Nephron progenitor cell (in vitro differentiated cells): ENCODE measurements at regions not wholly inside any gene's neighbourhood (a gene's known extent, or its start where the extent isn't known, plus 50 kb on each side); places are given as distances from the start of the nearest gene placed in this dataset.

Experiments used
- DNase-seq: peaks from one replicate; pipeline ENCODE4 v3.0.0; 2021
- H3K27ac Mint-ChIP-seq: 2 replicates; pipeline ENCODE4 v1.8.0; 2021; ENCODE audit warnings: mild to moderate bottlenecking, moderate library complexity, mixed read lengths
- H3K27me3 Mint-ChIP-seq: 2 replicates; pipeline ENCODE4 v1.8.0; 2021; ENCODE audit warnings: mild to moderate bottlenecking, low read depth, mixed read lengths; ENCODE audit not compliant: poor library complexity
- H3K36me3 Mint-ChIP-seq: 2 replicates; pipeline ENCODE4 v1.8.0; 2021; ENCODE audit warnings: low read depth, mixed read lengths
- H3K4me1 Mint-ChIP-seq: 2 replicates; pipeline ENCODE4 v1.8.0; 2021; ENCODE audit warnings: mixed read lengths
- H3K4me3 Mint-ChIP-seq: 2 replicates; pipeline ENCODE4 v1.8.0; 2021; ENCODE audit warnings: mild to moderate bottlenecking, moderate library complexity, mixed read lengths
- H3K9me3 Mint-ChIP-seq: 2 replicates; pipeline ENCODE4 v1.8.0; 2021; ENCODE audit warnings: mild to moderate bottlenecking, moderate library complexity, mixed read lengths
- CTCF ChIP-seq: fragments of 200-600 bp; sonication (generic); IDR thresholded peaks from 2 replicates; pipeline ENCODE4 v1.5.0; 2021; ENCODE audit warnings: antibody characterized with exemption

GRCh38 chr12:127594351-127594970 lies 672.5 kb upstream of the TMEM132C start:
- no peaks in the 10 kb centered on the region for H3K9me3 Mint-ChIP-seq
- no peak for TF ChIP-seq CTCF
- peaks cover 32% of the 10 kb centered on the region for H3K4me1 Mint-ChIP-seq
- peak overlapping the region; percentile 21 for H3K27ac Mint-ChIP-seq
- peak overlapping the region; percentile 43 for H3K4me3 Mint-ChIP-seq
- H3K27me3 Mint-ChIP-seq, result peaks cover 22% of the 10 kb centered on the region
- DNase-seq, result no peak
- no peaks in the 10 kb centered on the region for H3K36me3 Mint-ChIP-seq

GRCh38 chr12:127595506-127595905 lies 671.5 kb upstream of the TMEM132C start:
- no peaks in the 10 kb centered on the region for H3K36me3 Mint-ChIP-seq
- no peak overlapping the region for H3K27ac Mint-ChIP-seq
- H3K4me1 Mint-ChIP-seq, result peaks cover 32% of the 10 kb centered on the region
- peaks cover 18% of the 10 kb centered on the region for H3K27me3 Mint-ChIP-seq
- H3K9me3 Mint-ChIP-seq, result no peaks in the 10 kb centered on the region
- no peak for DNase-seq
- no peak overlapping the region for H3K4me3 Mint-ChIP-seq
- TF ChIP-seq CTCF, result no peak

GRCh38 chr12:127596891-127597290 lies 670.1 kb upstream of the TMEM132C start:
- peaks cover 23% of the 10 kb centered on the region for H3K4me1 Mint-ChIP-seq
- no peak overlapping the region for H3K27ac Mint-ChIP-seq
- no peaks in the 10 kb centered on the region for H3K36me3 Mint-ChIP-seq
- peaks cover 13% of the 10 kb centered on the region for H3K27me3 Mint-ChIP-seq
- DNase-seq, result no peak
- no peak for TF ChIP-seq CTCF
- H3K4me3 Mint-ChIP-seq, result no peak overlapping the region
- no peaks in the 10 kb centered on the region for H3K9me3 Mint-ChIP-seq

GRCh38 chr12:127599436-127599835 lies 667.5 kb upstream of the TMEM132C start:
- Mint-ChIP-seq H3K27ac (no peak overlapping the region), H3K4me1 (peaks cover 9% of the 10 kb centered on the region), H3K9me3 (peaks cover 3% of the 10 kb centered on the region), H3K36me3 (no peaks in the 10 kb centered on the region), H3K27me3 (peaks cover 3% of the 10 kb centered on the region), H3K4me3 (no peak overlapping the region)
- no peak for TF ChIP-seq CTCF
- no peak for DNase-seq

- no peak for TF ChIP-seq CTCF
- H3K27ac Mint-ChIP-seq, result no peak overlapping the region
- peaks cover 3% of the 10 kb centered on the region for H3K27me3 Mint-ChIP-seq
- H3K36me3 Mint-ChIP-seq, result no peaks in the 10 kb centered on the region
- peaks cover 6% of the 10 kb centered on the region for H3K9me3 Mint-ChIP-seq
- H3K4me1 Mint-ChIP-seq, result peaks cover 1% of the 10 kb centered on the region
- no peak for DNase-seq
- H3K4me3 Mint-ChIP-seq, result no peak overlapping the region
Observed at GRCh38 chr12:127600211-127600610, 666.8 kb upstream of the TMEM132C start.

- H3K4me1 Mint-ChIP-seq, result peaks cover under 1% of the 10 kb centered on the region
- H3K36me3 Mint-ChIP-seq, result no peaks in the 10 kb centered on the region
- TF ChIP-seq CTCF, result no peak
- no peaks in the 10 kb centered on the region for H3K27me3 Mint-ChIP-seq
- no peak overlapping the region for H3K27ac Mint-ChIP-seq
- peaks cover 32% of the 10 kb centered on the region for H3K9me3 Mint-ChIP-seq
- H3K4me3 Mint-ChIP-seq, result no peak overlapping the region
- DNase-seq, result no peak
Observed at GRCh38 chr12:127606476-127607015, 660.4 kb upstream of the TMEM132C start.
